NCI-H128 (cell line): ENCODE measurements at regions not wholly inside any gene's neighbourhood (a gene's known extent, or its start where the extent isn't known, plus 50 kb on each side); places are given as distances from the start of the nearest gene placed in this dataset.
"Not testable (repeated sequence)": the region's sequence is repeated elsewhere in the genome, so short reads cannot be mapped to it uniquely, and the experiment has no call there.

ENCODE experiments used
- DNase-seq: peaks from one replicate; lab custom pipeline; 2025; ENCODE audit not compliant: unreplicated experiment; lab: John Stamatoyannopoulos, UW

DNA sequence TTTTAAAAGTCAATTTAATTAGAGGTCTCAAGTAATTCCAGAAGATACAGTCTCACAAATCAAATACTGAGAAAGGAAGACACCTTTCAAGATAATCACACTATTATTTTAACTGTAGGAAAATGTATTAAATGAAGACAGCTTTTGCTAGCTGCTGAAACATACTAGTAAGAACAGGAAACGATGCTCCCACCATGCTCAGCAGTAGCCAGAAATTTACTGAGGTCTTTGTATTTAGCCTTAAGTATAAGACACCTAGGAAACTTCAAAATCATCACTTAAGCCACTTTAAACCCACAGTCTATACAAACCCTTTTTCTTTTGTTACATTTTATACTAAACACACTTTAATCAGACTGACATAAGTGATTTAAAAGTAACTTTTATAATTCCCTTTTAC, 72.7 kb upstream of the NPIPB12 start:
- not testable (repeated sequence) for DNase-seq

- DNase-seq, result not testable (repeated sequence)
Observed at GRCh38 chr16:29581764-29582163, 75.6 kb upstream of the NPIPB12 start.

- DNase-seq, result not testable (repeated sequence)
Observed at GRCh38 chr16:29591919-29592318, 71.1 kb upstream of the SPN start.

DNA sequence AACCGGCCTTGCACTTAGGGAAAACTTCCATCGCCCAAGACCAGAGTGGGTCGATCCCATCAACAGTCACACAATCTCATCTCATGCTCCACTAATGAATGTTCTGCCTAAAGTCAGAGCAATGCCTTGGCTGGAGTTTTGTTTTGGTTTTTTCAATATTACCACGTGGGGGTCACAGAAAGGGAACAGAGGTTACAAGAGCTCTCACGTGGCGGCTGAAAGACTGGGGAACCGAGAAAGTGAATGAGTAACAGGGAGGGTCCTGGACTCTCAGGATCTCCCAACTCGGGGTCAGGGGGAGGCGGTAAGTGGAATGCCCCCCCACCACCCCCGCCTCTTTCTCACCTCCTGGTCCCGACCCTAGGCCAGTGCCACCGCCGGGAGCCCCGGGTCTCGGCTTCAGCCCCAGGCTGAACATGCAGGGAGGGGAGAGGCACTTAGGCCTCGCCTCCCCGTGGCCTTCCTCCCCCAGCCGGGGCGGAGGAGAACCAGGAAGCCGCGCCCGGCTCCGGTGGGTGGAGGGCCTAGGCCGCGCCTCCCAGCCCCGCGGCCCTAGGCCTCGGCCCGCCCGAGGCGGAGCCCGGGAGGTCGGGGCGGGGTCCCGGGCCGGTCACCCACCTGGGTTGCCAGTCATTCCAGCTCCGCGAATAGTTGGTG, 68.7 kb upstream of the SPN start:
- DNase-seq, result not testable (repeated sequence)

DNA sequence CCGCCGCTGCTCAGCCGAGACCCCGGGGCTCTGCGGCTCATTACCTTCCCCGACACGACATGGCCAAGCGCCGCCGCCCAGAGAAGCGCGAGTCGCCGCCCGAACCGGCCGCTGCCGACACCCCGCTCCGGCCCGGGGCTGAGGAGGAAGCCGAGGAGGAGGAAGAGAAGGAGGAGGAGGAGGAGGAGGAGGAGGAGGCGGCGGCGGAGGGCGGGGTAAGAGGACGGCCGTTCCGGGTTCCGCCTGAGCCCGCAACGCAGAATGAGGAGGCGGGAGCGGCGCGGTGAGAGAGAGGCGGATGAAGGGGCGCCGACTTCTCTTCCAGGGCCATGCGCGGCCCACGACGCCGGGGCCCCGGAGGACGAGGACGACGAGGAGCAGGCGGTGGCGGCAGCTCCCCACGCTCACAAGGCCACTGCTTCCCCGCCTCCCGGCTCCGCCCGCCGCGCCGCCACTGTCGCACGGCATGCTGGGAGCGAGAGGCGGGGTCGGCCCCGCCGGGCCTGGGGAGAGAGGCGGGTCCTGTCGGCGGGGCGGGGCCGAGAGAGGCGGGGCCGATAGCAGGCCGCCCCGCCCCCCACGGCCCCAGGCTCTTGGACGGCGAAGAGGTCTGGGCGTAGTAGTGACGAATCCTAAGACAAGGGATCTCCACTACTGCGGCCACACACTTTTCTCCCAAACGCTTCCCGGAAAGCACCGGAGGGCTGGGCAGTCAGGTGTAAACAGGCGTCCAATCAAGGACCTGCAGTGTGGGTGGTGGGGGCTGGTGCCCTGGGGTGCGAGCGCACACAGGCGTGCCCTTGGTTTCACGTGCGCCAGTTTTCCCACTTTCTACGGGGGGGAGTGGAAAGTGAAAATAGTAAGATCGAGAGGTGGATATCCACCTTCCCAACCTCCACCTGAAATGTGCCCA, 67.9 kb upstream of the SPN start:
- DNase-seq, result peak; percentile 43

- DNase-seq, result not testable (repeated sequence)
Observed at GRCh38 chr16:29597030-29597429, 66.0 kb upstream of the SPN start.

- DNase-seq, result not testable (repeated sequence)
Observed at GRCh38 chr16:29600111-29601000, 62.7 kb upstream of the SPN start.

GRCh38 chr16:29602247-29602625, 60.8 kb upstream of the SPN start:
- not testable (repeated sequence) for DNase-seq

DNA sequence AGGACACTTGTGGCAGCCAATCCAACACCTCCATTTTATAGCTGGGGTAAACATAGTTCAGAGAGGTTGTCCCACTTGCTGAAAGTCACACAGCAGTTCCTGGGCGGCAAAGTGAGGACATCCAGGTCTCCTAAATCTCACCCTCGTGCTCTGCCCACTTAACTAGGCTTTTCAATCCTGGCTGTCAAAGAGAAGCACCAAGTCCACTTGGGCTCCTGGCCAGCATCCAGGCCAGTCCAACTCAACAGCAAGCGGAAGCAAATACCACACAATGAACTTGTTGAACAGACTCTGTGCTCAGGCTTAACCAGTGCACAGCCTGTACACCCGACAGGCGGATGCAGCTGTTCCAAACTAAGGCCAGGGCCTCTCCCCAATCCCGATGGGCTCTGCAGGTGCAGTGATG, 60.4 kb upstream of the SPN start:
- DNase-seq, result not testable (repeated sequence)

GRCh38 chr16:29604631-29605549, 58.2 kb upstream of the SPN start:
- DNase-seq, result not testable (repeated sequence)

DNA sequence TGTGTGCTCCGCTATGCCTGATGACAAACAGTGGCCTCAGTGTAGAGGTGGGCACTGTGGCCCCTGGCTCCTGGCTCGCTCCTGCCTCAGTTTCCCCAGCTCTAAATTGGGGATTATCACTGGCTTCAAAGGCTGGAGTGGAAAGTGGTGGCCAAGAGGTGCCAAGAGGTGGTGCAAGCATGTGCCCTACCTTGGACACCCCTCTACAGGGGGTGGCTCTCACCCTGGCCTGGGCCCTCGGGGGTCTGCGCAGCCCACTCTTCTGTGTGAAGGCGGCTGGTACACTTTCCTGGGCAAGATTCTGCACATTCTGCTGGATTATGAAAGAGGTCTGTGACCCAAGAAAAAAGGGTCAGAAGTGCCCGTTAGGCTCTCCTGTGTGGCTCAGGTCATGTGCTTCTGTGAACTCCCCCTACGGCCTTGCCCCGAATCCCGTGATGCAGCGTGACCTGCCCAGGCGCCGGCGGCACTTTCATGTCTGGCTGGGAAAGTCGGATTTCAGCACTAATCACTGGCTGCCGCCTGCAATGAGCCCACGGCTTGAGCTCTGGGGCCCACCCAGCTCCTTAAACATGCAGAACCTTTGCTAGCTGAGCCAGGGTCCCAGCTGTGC, 57.3 kb upstream of the SPN start:
- DNase-seq, result not testable (repeated sequence)

- DNase-seq, result not testable (repeated sequence)
Observed at GRCh38 chr16:29606669-29607427, 56.2 kb upstream of the SPN start.

DNA sequence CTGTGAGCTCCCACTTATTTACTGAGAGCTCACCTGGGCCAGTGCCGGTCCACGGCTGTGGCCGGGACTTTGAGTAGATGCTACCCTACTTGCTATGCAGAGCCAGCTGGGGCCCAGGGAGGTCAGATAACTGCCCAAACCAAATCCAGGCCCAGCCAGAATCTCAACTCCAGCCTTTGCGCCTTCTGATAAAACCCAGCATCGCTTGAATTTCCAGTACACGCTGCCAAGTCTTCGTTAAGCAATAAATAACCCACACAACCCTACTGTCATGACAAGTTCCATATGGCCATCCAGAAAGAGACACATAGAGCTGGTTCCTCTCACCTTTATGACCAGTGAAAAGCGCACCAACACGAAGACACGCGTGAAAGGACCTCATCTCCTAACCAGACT, 55.6 kb upstream of the SPN start:
- DNase-seq, result not testable (repeated sequence)

- not testable (repeated sequence) for DNase-seq
Observed at GRCh38 chr16:29612381-29613306, 50.4 kb upstream of the SPN start.
